ENCODE measurements at regions not wholly inside any gene's neighbourhood (a gene's known extent, or its start where the extent isn't known, plus 50 kb on each side); places are given as distances from the start of the nearest gene placed in this dataset.
A peak's percentile ranks its signal among the peaks of the same experiment; 100 is the strongest.

DNA sequence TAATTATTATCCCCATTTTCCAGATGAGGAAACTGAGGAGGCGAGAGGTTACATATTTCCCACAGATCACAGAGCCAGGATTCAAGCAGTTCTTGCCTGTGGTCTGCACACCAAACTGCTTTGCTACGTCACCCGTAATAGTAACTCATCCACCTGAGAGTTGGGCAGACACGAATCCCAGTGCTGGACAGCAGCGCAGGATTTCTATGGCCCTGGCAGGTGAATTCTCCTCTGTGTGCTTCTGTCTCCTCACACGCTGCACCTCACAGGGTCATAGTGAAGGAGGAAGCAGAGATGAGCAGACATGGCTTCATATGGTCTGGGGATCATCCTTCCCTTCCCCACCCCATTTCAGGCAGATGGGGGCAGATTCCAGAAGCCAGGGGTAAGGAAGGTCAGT lies 127.0 kb upstream of the LRFN2 start:
- Histone ChIP-seq H3K9me3 (ENCODE audit: control insufficient read depth, low read length) (no peaks in the 10 kb centered on the region), H3K27ac (ENCODE audit: low read depth in 1 of 2, low read length in 2 of 2) (no peak overlapping the region), H3K4me1 (ENCODE audit: control insufficient read depth in 1 of 2, insufficient read depth in 2 of 2, low read length in 2 of 2) (no peaks in the 10 kb centered on the region), H3K36me3 (ENCODE audit: control insufficient read depth in 1 of 2, insufficient read depth in 2 of 2, low read length in 1 of 2) (no peaks in the 10 kb centered on the region), H3K27me3 (ENCODE audit: control insufficient read depth in 1 of 2, insufficient read depth in 2 of 2, low read length in 1 of 2) (no peaks in the 10 kb centered on the region), H3K4me3 (ENCODE audit: low read length in 2 of 2) (no peak overlapping the region)
- WGBS, 2 donors: 96 to 98% methylated on average over 6 of the region's 6 CpGs
- intact Hi-C loops (cut with DNase I): no loop called here
- no peak for DNase-seq
- ATAC-seq (ENCODE audit: low FRiP score): no peak

DNA sequence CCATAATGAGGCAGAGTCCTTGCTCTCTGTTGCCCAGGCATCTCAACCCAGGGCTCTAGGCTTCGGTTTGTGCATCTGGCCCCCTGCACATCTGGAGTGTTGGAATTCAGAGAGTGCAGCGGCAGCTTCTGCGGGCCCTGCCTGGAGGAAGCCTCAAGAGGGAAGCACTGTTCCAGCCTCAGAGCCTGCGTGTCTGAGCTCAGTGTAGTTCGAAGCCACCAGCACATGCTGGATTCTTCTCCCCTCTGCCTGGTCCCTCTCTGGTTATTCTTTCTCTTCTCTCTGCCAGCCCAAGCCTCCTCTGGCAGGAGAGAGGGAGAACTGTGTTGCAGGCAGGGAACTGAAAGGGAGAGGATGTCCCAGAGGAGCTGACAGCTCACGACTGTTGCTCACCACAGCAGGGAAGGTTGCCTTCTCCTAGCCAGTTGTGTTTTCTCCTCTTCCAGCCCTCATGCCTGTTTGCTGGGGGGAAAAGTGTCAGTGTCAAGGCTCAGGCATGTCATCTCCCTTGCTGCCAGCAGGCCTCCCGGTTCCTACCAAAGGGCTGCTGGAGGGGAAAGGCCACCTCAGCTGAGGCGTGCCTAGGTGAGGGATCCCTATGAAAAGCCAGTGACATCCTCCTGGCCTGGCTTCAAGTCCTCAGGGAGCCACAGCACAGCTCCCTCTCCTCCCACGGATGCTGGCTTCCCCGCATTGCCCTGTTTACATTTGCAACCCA lies 126.0 kb upstream of the LRFN2 start:
- Histone ChIP-seq H3K9me3 (ENCODE audit: control insufficient read depth, low read length) (no peaks in the 10 kb centered on the region), H3K36me3 (ENCODE audit: control insufficient read depth in 1 of 2, insufficient read depth in 2 of 2, low read length in 1 of 2) (no peaks in the 10 kb centered on the region), H3K4me1 (ENCODE audit: control insufficient read depth in 1 of 2, insufficient read depth in 2 of 2, low read length in 2 of 2) (no peaks in the 10 kb centered on the region), H3K27ac (ENCODE audit: low read depth in 1 of 2, low read length in 2 of 2) (no peak overlapping the region), H3K27me3 (ENCODE audit: control insufficient read depth in 1 of 2, insufficient read depth in 2 of 2, low read length in 1 of 2) (no peaks in the 10 kb centered on the region), H3K4me3 (ENCODE audit: low read length in 2 of 2) (no peak overlapping the region)
- no peak for DNase-seq
- intact Hi-C loops (cut with DNase I): no loop called here
- 65 to 71% methylated on average over 10 of the region's 10 CpGs for WGBS, 2 donors
- no peak for ATAC-seq (ENCODE audit: low FRiP score)

DNA sequence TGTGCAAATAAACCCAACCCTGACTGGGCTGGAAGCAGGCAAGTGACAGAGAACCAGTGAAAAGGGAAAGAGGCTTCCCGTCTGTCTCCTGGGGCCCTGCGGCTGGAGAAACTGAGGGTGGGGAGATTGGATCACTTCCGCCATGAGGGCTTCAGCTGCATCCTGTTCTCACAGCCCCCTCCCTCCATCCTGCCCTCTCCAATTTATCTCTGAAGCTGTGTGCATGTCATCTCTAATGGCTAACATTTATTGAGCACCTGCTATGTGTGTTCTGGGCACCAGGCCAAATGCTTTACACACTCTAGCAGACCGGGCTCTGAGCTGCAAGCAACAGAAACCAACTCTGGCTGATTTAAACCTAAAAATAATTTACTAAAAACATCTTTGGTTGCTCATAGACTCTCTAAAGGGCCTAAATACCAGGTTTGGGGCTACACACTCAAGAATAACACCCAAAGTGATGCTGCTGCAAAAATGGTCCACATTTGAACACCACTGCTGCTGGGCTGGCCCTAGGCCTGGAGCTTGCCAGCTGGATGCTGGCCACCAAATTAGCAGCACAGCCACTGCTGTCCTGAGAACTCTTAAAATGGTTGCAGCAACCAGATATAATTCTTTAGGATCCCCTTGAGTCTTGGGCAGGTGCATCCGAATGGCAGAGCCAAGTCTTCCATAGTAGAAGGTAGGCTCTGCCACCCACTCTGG lies 123.6 kb upstream of the LRFN2 start:
- Histone ChIP-seq H3K9me3 (ENCODE audit: control insufficient read depth, low read length) (no peaks in the 10 kb centered on the region), H3K36me3 (ENCODE audit: control insufficient read depth in 1 of 2, insufficient read depth in 2 of 2, low read length in 1 of 2) (no peaks in the 10 kb centered on the region), H3K27ac (ENCODE audit: low read depth in 1 of 2, low read length in 2 of 2) (no peak overlapping the region), H3K4me3 (ENCODE audit: low read length in 2 of 2) (no peak overlapping the region), H3K4me1 (ENCODE audit: control insufficient read depth in 1 of 2, insufficient read depth in 2 of 2, low read length in 2 of 2) (no peaks in the 10 kb centered on the region), H3K27me3 (ENCODE audit: control insufficient read depth in 1 of 2, insufficient read depth in 2 of 2, low read length in 1 of 2) (no peaks in the 10 kb centered on the region)
- 58 to 64% methylated on average over 5 of the region's 5 CpGs for WGBS, 2 donors
- intact Hi-C loops (cut with DNase I): no loop called here
- ATAC-seq (ENCODE audit: low FRiP score) (no peak), DNase-seq (no peak)

DNA sequence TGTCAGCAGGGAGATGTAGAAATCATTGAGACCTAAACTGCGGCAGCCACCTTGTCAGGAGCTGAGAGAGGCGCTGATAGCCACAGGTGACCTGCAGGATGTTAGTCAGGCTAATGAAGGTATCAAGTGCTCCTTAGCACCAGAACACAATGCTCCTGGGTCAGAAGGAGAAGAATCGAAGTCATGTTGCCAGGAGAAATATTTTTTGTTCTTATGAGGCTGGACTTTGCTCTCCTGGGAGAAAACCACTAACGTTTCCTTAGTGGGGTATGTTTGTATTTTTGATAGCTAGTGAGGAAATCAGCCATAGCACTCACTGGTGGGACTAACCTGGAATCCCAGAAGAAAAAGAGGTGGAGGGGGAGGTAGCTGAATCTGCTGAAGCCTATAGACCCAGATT lies 120.9 kb upstream of the LRFN2 start:
- Histone ChIP-seq H3K4me3 (ENCODE audit: low read length in 2 of 2) (no peak overlapping the region), H3K27me3 (ENCODE audit: control insufficient read depth in 1 of 2, insufficient read depth in 2 of 2, low read length in 1 of 2) (no peaks in the 10 kb centered on the region), H3K9me3 (ENCODE audit: control insufficient read depth, low read length) (no peaks in the 10 kb centered on the region), H3K4me1 (ENCODE audit: control insufficient read depth in 1 of 2, insufficient read depth in 2 of 2, low read length in 2 of 2) (no peaks in the 10 kb centered on the region), H3K27ac (ENCODE audit: low read depth in 1 of 2, low read length in 2 of 2) (peak overlapping the region; percentile 34 to 70), H3K36me3 (ENCODE audit: control insufficient read depth in 1 of 2, insufficient read depth in 2 of 2, low read length in 1 of 2) (no peaks in the 10 kb centered on the region)
- no peak for DNase-seq
- intact Hi-C loops (cut with DNase I): no loop called here
- ATAC-seq (ENCODE audit: low FRiP score): peak; percentile 8
- 35 to 46% methylated on average over 4 of the region's 4 CpGs for WGBS, 2 donors

DNA sequence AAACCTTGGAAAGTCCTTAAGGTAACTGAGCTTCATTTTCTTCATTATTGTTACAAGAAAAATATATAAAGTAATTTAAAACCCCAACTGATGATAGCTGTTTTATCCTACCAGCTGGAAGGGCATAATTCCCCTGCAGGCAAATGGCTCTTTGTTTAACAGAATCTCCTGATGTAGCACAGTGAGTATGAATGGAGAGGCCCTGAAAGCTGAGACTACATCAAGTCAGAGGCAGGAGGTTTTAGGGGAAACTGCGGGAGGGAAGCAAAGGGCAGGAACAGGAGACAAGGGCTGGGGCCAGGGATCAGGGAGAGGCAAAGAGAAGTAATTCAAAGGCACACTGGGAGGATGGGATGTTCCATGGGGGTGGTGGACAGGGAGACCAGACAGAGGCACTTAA lies 119.0 kb upstream of the LRFN2 start:
- Histone ChIP-seq H3K9me3 (ENCODE audit: control insufficient read depth, low read length) (no peaks in the 10 kb centered on the region), H3K27me3 (ENCODE audit: control insufficient read depth in 1 of 2, insufficient read depth in 2 of 2, low read length in 1 of 2) (no peaks in the 10 kb centered on the region), H3K36me3 (ENCODE audit: control insufficient read depth in 1 of 2, insufficient read depth in 2 of 2, low read length in 1 of 2) (no peaks in the 10 kb centered on the region), H3K4me1 (ENCODE audit: control insufficient read depth in 1 of 2, insufficient read depth in 2 of 2, low read length in 2 of 2) (no peaks in the 10 kb centered on the region), H3K27ac (ENCODE audit: low read depth in 1 of 2, low read length in 2 of 2) (no peak overlapping the region), H3K4me3 (ENCODE audit: low read length in 2 of 2) (no peak overlapping the region)
- intact Hi-C loops (cut with DNase I): no loop called here
- 75 to 76% methylated on average over 1 of the region's 1 CpG for whole genome bisulfite sequencing, 2 donors
- ATAC-seq (ENCODE audit: low FRiP score) (no peak), DNase-seq (no peak)

DNA sequence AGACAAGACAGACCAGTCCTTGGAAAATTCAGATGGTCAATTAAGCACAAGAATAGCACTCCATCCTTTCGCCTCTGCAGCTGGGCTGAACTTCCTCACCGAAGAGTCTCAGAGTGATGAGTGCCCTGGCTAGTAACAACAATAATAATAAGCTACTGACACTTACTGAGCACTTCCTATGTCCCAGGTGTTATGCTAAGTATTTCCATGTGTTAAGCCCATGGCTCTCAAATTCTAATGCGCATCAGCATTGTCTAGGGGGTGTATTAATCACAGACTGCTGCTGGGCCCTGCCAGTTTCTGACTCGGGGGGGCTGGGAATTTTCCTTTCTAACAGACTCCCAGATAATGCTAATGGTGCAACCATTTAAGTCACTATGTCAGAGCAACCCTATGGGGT lies 118.2 kb upstream of the LRFN2 start:
- Histone ChIP-seq H3K36me3 (ENCODE audit: control insufficient read depth in 1 of 2, insufficient read depth in 2 of 2, low read length in 1 of 2) (no peaks in the 10 kb centered on the region), H3K4me3 (ENCODE audit: low read length in 2 of 2) (no peak overlapping the region), H3K9me3 (ENCODE audit: control insufficient read depth, low read length) (no peaks in the 10 kb centered on the region), H3K27ac (ENCODE audit: low read depth in 1 of 2, low read length in 2 of 2) (no peak overlapping the region), H3K4me1 (ENCODE audit: control insufficient read depth in 1 of 2, insufficient read depth in 2 of 2, low read length in 2 of 2) (no peaks in the 10 kb centered on the region), H3K27me3 (ENCODE audit: control insufficient read depth in 1 of 2, insufficient read depth in 2 of 2, low read length in 1 of 2) (peaks cover 0 to under 1% of the 10 kb centered on the region in 2 donors)
- DNase-seq: no peak
- no peak for ATAC-seq (ENCODE audit: low FRiP score)
- intact Hi-C loops (cut with DNase I): no loop called here
- WGBS, 2 donors: 80 to 84% methylated on average over 4 of the region's 4 CpGs

DNA sequence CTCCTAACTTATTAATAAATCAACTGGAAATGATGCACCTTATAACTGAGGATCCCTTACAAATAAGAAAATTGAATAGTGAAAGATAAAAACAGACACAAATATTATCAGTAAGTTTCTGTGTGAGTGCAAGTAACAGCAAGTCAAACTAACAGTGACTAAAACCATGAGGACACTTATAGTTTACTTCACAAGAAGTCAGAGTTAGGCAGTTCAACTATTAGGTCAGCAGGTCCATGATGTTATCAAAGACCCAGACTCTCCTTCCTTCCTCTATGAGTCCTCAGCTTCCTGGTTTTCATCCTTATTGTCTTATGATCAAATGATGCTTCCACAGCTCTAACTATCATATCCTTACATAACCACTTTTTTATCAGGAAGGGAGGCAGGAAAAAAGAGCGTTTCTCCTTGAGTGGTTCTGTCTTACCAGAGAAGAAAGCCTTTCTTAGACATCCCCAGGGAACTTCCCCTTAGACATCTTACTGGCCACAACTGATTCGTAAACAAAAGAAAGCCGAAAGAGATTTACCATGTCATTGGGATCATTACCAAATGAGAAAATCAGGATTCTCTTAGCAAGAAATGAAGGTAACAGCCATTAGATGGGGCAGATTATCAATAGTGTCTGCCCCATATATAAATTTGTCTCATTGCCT lies 114.3 kb upstream of the LRFN2 start:
- no peak for ATAC-seq (ENCODE audit: low FRiP score)
- Histone ChIP-seq H3K27me3 (ENCODE audit: control insufficient read depth in 1 of 2, insufficient read depth in 2 of 2, low read length in 1 of 2) (peaks cover 0 to 1% of the 10 kb centered on the region in 2 donors), H3K27ac (ENCODE audit: low read depth in 1 of 2, low read length in 2 of 2) (no peak overlapping the region), H3K4me3 (ENCODE audit: low read length in 2 of 2) (no peak overlapping the region), H3K9me3 (ENCODE audit: control insufficient read depth, low read length) (no peaks in the 10 kb centered on the region), H3K36me3 (ENCODE audit: control insufficient read depth in 1 of 2, insufficient read depth in 2 of 2, low read length in 1 of 2) (no peaks in the 10 kb centered on the region), H3K4me1 (ENCODE audit: control insufficient read depth in 1 of 2, insufficient read depth in 2 of 2, low read length in 2 of 2) (no peaks in the 10 kb centered on the region)
- WGBS, 2 donors: 74% methylated on average over 3 of the region's 3 CpGs
- intact Hi-C loops (cut with DNase I): no loop called here
- DNase-seq: no peak

DNA sequence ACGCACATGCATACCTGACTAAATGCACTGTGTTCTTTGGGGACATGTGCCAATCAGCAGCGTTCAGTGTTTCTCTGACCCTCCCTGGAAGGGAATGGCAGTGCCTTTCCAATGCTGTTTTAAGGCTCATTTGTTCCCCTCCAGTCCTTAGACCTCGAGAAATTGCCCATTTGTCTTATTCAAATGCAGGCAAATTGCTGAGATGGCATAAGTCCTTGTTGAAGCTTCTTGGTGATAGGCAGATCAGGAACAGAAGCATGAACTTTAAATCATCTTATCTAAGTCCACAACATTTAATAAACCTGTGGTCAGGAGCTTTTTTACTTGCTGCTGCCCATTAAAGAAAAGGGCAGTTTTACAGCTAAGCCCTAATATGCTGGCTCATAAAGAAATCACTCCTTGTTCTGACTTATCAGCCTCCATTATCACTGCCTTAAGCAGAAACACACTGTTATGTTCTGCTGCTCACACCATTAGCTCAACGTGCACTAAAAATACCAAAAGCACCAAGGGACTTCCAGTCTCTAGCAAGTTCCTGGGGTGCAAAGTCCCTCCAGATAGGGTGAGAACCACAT lies 112.9 kb upstream of the LRFN2 start:
- ATAC-seq (ENCODE audit: low FRiP score): no peak
- intact Hi-C loops (cut with DNase I): no loop called here

More for the DNA sequence above, 112.9 kb upstream of the LRFN2 start:
- H3K4me1 ChIP-seq (ENCODE audit: control insufficient read depth in 1 of 2, insufficient read depth in 2 of 2, low read length in 2 of 2): no peaks in the 10 kb centered on the region
- H3K27ac ChIP-seq (ENCODE audit: low read depth in 1 of 2, low read length in 2 of 2): no peak overlapping the region
- H3K27me3 ChIP-seq (ENCODE audit: control insufficient read depth in 1 of 2, insufficient read depth in 2 of 2, low read length in 1 of 2): peaks cover 0 to 1% of the 10 kb centered on the region in 2 donors
- no peak for DNase-seq
- H3K9me3 ChIP-seq (ENCODE audit: control insufficient read depth, low read length): no peaks in the 10 kb centered on the region
- no peaks in the 10 kb centered on the region for H3K36me3 ChIP-seq (ENCODE audit: control insufficient read depth in 1 of 2, insufficient read depth in 2 of 2, low read length in 1 of 2)
- WGBS, 2 donors: 30 to 31% methylated on average over 4 of the region's 4 CpGs
- no peak overlapping the region for H3K4me3 ChIP-seq (ENCODE audit: low read length in 2 of 2)

Data from aorta (tissue), 5 donors.